UCSD-AML1 (cell line): ENCODE measurements at regions not wholly inside any gene's neighbourhood (a gene's known extent, or its start where the extent isn't known, plus 50 kb on each side); places are given as distances from the start of the nearest gene placed in this dataset.
"Not testable (repeated sequence)": the region's sequence is repeated elsewhere in the genome, so short reads cannot be mapped to it uniquely, and the experiment has no call there.

Source experiments
- DNase-seq: peaks from one replicate; lab custom pipeline; 2025; ENCODE audit not compliant: unreplicated experiment; lab: John Stamatoyannopoulos, UW

GRCh38 chr17:68097161-68097805 is 61.7 kb downstream of the KPNA2 start:
- no peak for DNase-seq

- DNase-seq = not testable (repeated sequence)
Measured at GRCh38 chr17:68099341-68099753, 63.8 kb downstream of the KPNA2 start.

- DNase-seq = no peak
Measured at GRCh38 chr17:68100000-68100641, 64.6 kb downstream of the KPNA2 start.

- peak; percentile 63 for DNase-seq
Measured at GRCh38 chr17:68101075-68101986, 65.8 kb downstream of the KPNA2 start.

- no peak for DNase-seq
Measured at GRCh38 chr17:68101987-68102314, 66.4 kb downstream of the KPNA2 start.

GRCh38 chr17:68102318-68102758 is 66.8 kb downstream of the KPNA2 start:
- no peak for DNase-seq

- DNase-seq = no peak
Measured at GRCh38 chr17:68103148-68103547, 67.6 kb downstream of the KPNA2 start.

GRCh38 chr17:68106085-68106484 is 70.5 kb downstream of the KPNA2 start:
- no peak for DNase-seq

- DNase-seq = no peak
Measured at GRCh38 chr17:68107373-68107772, 71.8 kb downstream of the KPNA2 start.

GRCh38 chr17:68108313-68109000 is 72.9 kb downstream of the KPNA2 start:
- no peak for DNase-seq

- DNase-seq = not testable (repeated sequence)
Measured at GRCh38 chr17:68109404-68109803, 73.9 kb downstream of the KPNA2 start.

- not testable (repeated sequence) for DNase-seq
Measured at GRCh38 chr17:68116211-68116610, 80.7 kb downstream of the KPNA2 start.

- no peak for DNase-seq
Measured at GRCh38 chr17:68122587-68122986, 87.1 kb downstream of the KPNA2 start.

- no peak for DNase-seq
Measured at GRCh38 chr17:68125111-68125870, 89.8 kb downstream of the KPNA2 start.

GRCh38 chr17:68127914-68128313 is 92.4 kb downstream of the KPNA2 start:
- DNase-seq = no peak

GRCh38 chr17:68131456-68131855 is 95.9 kb downstream of the KPNA2 start:
- no peak for DNase-seq

GRCh38 chr17:68133346-68134045 is 98.0 kb downstream of the KPNA2 start:
- no peak for DNase-seq

- DNase-seq = no peak
Measured at GRCh38 chr17:68134046-68134637, 98.6 kb downstream of the KPNA2 start.

GRCh38 chr17:68134731-68135130 is 99.2 kb downstream of the KPNA2 start:
- DNase-seq = no peak
